ENCODE measurements at regions not wholly inside any gene's neighbourhood (a gene's known extent, or its start where the extent isn't known, plus 50 kb on each side); places are given as distances from the start of the nearest gene placed in this dataset.

DNA sequence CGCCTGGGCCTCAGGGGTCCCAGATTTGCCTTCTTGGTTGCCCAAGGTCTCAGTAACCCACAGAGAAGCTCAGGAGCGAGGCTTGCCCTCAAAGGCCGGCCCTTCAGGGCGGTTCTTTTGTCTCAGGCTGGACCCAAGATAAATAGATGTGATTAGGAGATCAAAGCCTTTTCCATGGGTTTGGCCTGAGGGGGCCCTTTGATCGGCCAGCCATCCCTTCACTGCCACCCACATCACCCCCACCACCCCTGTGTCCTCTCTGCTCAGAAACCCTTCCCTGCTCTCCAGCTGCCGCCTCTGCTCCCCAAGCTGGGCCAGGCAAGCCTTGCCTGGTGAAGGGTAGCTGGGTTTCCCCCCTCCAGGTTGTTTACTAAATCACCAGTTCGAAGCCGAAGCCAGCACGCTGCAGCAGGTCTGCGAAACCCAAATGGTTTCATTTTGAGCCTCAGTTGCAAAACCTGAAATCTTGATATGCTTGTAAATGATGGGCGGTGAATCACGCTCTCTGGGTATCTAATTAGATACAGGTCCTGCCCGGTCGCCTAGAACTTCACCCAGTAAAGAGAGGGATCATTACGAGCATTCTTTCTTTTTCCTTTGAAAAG is 202.6 kb upstream of the BCOR start:
- TF ChIP-seq, protein P1, sequence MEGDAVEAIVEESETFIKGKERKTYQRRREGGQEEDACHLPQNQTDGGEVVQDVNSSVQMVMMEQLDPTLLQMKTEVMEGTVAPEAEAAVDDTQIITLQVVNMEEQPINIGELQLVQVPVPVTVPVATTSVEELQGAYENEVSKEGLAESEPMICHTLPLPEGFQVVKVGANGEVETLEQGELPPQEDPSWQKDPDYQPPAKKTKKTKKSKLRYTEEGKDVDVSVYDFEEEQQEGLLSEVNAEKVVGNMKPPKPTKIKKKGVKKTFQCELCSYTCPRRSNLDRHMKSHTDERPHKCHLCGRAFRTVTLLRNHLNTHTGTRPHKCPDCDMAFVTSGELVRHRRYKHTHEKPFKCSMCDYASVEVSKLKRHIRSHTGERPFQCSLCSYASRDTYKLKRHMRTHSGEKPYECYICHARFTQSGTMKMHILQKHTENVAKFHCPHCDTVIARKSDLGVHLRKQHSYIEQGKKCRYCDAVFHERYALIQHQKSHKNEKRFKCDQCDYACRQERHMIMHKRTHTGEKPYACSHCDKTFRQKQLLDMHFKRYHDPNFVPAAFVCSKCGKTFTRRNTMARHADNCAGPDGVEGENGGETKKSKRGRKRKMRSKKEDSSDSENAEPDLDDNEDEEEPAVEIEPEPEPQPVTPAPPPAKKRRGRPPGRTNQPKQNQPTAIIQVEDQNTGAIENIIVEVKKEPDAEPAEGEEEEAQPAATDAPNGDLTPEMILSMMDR (conservative IDR thresholded peaks at IDR 0.05) = no peak
- no peak for TF ChIP-seq EZH2 (IDR thresholded peaks at IDR 0.05; ENCODE audit: low read depth)

Measured in PC-9 (cell line).